Activated CD8-positive, alpha-beta T cell treated with anti-CD3 and anti-CD28 coated beads for 36 hours (primary cell): ENCODE measurements at regions not wholly inside any gene's neighbourhood (a gene's known extent, or its start where the extent isn't known, plus 50 kb on each side); places are given as distances from the start of the nearest gene placed in this dataset.

ENCODE experiments used
- ATAC-seq: fragments of 200-7000 bp; cut with Tn5 transposase; one replicate; pipeline ENCODE4 v1.10.0; 2021; ENCODE audit warnings: mild to moderate bottlenecking, moderate library complexity
- CTCF ChIA-PET: fragments of 350-600 bp; sonication (Branson Sonifier 250); formaldehyde crosslinking; loops from one replicate; lab custom pipeline; 2021; ENCODE audit warnings: antibody characterized with exemption; lab: Charles Lee
- POLR2A ChIA-PET: fragments of 350-600 bp; sonication (Branson Sonifier 250); formaldehyde crosslinking; loops from one replicate; lab custom pipeline; 2021; ENCODE audit warnings: antibody characterized with exemption; lab: Charles Lee
- DNase-seq: peaks from one replicate; pipeline ENCODE4 v3.0.0-alpha.2; 2020
- H3K27ac Mint-ChIP-seq: one replicate; pipeline ENCODE4 v1.8.0; 2021; ENCODE audit warnings: mild to moderate bottlenecking, mixed read lengths
- H3K27me3 Mint-ChIP-seq: one replicate; pipeline ENCODE4 v1.8.0; 2021; ENCODE audit warnings: mixed read lengths
- H3K36me3 Mint-ChIP-seq: one replicate; pipeline ENCODE4 v1.8.0; 2021; ENCODE audit warnings: low read depth, mixed read lengths
- H3K4me1 Mint-ChIP-seq: one replicate; pipeline ENCODE4 v1.8.0; 2021; ENCODE audit warnings: low read depth, mixed read lengths
- H3K4me3 Mint-ChIP-seq: one replicate; pipeline ENCODE4 v1.8.0; 2021; ENCODE audit warnings: mild to moderate bottlenecking, moderate library complexity, mixed read lengths
- H3K9me3 Mint-ChIP-seq: one replicate; pipeline ENCODE4 v1.8.0; 2021; ENCODE audit warnings: mixed read lengths
- intact Hi-C: fragments of 100-400 bp; cut with micrococcal nuclease; formaldehyde crosslinking; loops from one replicate; pipeline ENCODE4 v1.10.0; 2022
- TF ChIP-seq, protein P1 (sequence below): fragments of 200-600 bp; IDR thresholded peaks from one replicate; pipeline ENCODE4 v1.8.0; 2022; ENCODE audit warnings: antibody characterized with exemption, mild to moderate bottlenecking

DNA sequence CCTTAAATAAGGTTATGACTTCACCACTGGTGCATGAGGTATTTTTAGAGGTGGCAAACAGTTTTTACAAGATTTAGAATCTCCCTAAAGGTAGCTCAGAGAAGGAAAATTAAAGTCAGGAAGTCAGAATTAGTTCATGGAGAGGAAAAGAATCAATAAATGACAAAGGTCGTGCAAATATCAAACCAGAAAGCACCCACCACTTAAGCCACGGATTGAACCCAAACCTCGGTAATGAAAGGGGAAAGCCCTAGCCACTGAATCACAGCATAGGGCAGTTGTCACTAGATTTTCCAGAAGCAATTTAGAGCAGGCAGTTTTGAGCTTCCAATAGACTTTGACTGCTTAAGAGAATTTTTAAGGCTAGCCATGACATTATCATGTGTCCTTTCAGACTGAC lies 1590.4 kb downstream of the SLITRK1 start:
- Mint-ChIP-seq H3K27ac (no peak overlapping the region), H3K4me3 (no peak overlapping the region), H3K9me3 (peaks cover 9% of the 10 kb centered on the region), H3K36me3 (no peaks in the 10 kb centered on the region), H3K4me1 (no peaks in the 10 kb centered on the region), H3K27me3 (no peaks in the 10 kb centered on the region)
- ATAC-seq (no peak), DNase-seq (no peak)
- TF ChIP-seq, protein P1, sequence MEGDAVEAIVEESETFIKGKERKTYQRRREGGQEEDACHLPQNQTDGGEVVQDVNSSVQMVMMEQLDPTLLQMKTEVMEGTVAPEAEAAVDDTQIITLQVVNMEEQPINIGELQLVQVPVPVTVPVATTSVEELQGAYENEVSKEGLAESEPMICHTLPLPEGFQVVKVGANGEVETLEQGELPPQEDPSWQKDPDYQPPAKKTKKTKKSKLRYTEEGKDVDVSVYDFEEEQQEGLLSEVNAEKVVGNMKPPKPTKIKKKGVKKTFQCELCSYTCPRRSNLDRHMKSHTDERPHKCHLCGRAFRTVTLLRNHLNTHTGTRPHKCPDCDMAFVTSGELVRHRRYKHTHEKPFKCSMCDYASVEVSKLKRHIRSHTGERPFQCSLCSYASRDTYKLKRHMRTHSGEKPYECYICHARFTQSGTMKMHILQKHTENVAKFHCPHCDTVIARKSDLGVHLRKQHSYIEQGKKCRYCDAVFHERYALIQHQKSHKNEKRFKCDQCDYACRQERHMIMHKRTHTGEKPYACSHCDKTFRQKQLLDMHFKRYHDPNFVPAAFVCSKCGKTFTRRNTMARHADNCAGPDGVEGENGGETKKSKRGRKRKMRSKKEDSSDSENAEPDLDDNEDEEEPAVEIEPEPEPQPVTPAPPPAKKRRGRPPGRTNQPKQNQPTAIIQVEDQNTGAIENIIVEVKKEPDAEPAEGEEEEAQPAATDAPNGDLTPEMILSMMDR = no peak
- ChIA-PET POLR2A (no interaction called here), CTCF (no interaction called here)
- intact Hi-C loops = no loop called here

DNA sequence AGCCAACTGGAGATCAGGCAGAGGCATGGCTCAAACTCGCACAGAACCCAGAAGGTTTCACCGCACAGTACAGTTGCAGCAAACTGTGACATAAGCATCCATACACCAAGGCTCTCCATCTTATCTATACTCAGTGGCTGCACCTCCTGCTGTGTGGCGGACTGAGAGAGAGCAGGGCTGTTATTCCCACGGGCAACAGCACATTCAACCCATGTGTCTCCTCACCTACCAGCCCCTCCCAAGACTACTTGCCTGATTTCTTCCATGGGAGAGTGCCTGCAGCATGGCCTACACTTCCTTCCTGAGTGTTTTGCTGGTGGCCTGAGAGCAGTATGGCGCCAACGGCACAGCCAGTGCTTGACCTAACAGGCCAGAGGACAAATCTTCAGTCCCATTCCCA lies 1606.6 kb downstream of the SLITRK1 start:
- peaks cover 4% of the 10 kb centered on the region for H3K9me3 Mint-ChIP-seq
- intact Hi-C loops = no loop called here
- POLR2A ChIA-PET = no interaction called here

DNA sequence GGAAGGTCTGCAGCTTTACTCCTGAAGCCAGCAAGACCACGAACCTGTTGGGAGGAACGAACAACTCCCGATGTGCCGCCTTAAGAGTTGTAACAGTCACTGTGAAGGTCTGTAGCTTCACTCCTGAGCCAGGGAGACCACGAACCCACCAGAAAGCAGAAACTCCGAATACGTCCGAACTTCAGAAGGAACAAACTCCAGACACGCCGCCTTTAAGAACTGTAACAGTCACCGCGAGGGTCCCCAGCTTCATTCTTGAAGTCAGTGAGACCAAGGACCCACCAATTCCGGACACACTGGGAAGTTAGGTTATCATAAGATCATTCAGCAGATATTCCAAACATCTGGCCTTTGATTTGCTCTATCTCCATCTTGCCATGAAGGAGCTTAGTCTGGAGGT lies 1623.0 kb downstream of the SLITRK1 start:
- Mint-ChIP-seq H3K27ac (no peak overlapping the region), H3K9me3 (peaks cover 12% of the 10 kb centered on the region), H3K27me3 (no peaks in the 10 kb centered on the region), H3K36me3 (no peaks in the 10 kb centered on the region), H3K4me3 (no peak overlapping the region), H3K4me1 (no peaks in the 10 kb centered on the region)
- CTCF ChIA-PET = no interaction called here
- POLR2A ChIA-PET = no interaction called here
- intact Hi-C loops = no loop called here
- ATAC-seq (no peak), DNase-seq (no peak)
- TF ChIP-seq, protein P1 = no peak

More for the DNA sequence above, 1606.6 kb downstream of the SLITRK1 start:
- DNase-seq = no peak
- no peak overlapping the region for H3K27ac Mint-ChIP-seq
- no peaks in the 10 kb centered on the region for H3K27me3 Mint-ChIP-seq
- TF ChIP-seq, protein P1 = no peak
- H3K4me1 Mint-ChIP-seq = no peaks in the 10 kb centered on the region
- H3K4me3 Mint-ChIP-seq = no peak overlapping the region
- CTCF ChIA-PET = no interaction called here
- no peak for ATAC-seq
- H3K36me3 Mint-ChIP-seq = no peaks in the 10 kb centered on the region

DNA sequence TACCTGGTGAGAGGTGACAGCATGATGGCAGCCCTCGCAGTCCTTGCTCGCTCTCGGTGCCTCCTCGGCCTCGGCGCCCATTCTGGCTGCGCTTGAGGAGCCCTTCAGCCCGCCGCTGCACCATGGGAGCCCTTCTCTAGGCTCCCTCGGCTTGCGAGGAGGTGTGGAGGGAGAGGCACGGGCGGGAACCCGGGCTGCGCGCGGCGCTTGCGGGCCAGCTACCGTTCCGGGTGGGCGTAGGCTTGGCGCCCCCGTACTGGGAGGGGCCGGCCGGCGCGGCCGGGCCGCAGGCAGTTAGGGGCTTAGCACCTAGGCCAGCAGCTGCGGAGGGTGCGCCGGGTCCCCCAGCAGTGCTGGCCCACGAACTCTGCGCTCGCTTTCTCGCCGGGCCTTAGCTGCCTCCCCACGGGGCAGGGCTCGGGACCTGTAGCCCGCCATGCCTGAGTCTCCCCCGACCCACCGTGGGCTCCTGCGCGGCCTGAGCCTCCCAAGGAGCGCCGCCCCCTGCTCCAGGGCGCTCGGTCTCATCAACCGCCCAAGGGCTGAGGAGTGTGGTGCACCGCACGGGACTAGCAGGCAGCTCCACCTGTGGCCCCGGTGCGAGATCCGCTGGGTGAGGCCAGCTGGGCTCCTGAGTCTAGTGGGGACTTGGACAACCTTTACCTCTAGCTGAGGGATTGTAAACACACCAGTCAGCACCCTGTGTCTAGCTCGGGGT lies 1624.3 kb downstream of the SLITRK1 start:
- no peak overlapping the region for H3K27ac Mint-ChIP-seq
- intact Hi-C loops = no loop called here

DNA sequence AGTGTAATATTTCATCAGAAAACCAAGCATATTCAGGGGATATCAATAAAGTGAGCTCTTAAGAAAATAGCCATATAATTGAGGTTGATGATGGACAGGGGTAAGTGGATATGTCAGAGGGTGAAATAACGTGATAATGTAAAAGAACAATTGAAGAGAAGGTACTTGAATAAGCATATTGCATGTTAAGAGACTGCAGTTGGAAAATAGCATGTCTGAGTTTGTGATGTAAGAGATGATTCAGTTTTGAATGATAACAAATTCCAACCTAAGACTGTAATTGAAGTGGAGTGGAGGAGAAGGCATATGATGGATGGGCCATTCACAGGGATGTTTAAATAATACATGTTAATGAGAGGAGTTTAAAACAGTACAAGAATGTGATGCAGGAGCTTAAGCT lies 1633.5 kb downstream of the SLITRK1 start:
- CTCF ChIA-PET = no interaction called here
- intact Hi-C loops = no loop called here
- H3K36me3 Mint-ChIP-seq = no peaks in the 10 kb centered on the region
- H3K4me3 Mint-ChIP-seq = no peak overlapping the region
- TF ChIP-seq, protein P1 = no peak
- no peaks in the 10 kb centered on the region for H3K4me1 Mint-ChIP-seq
- no peaks in the 10 kb centered on the region for H3K27me3 Mint-ChIP-seq
- H3K9me3 Mint-ChIP-seq = peaks cover 6% of the 10 kb centered on the region
- ATAC-seq = no peak
- DNase-seq = no peak
- H3K27ac Mint-ChIP-seq = no peak overlapping the region
- POLR2A ChIA-PET = no interaction called here

More for the DNA sequence above, 1624.3 kb downstream of the SLITRK1 start:
- TF ChIP-seq, protein P1 = no peak
- H3K27me3 Mint-ChIP-seq = no peaks in the 10 kb centered on the region
- H3K9me3 Mint-ChIP-seq = peaks cover 12% of the 10 kb centered on the region
- H3K4me3 Mint-ChIP-seq = no peak overlapping the region
- ChIA-PET CTCF (no interaction called here), POLR2A (no interaction called here)
- no peaks in the 10 kb centered on the region for H3K4me1 Mint-ChIP-seq
- ATAC-seq (no peak), DNase-seq (no peak)
- H3K36me3 Mint-ChIP-seq = no peaks in the 10 kb centered on the region
